A549 (cell line): ENCODE measurements at regions not wholly inside any gene's neighbourhood (a gene's known extent, or its start where the extent isn't known, plus 50 kb on each side); places are given as distances from the start of the nearest gene placed in this dataset.

Experiments used
- ATAC-seq, 2 experiments: fragments of 200-7000 bp in 1 of 2; fragments of >200 bp in 1 of 2; cut with Nextera tagmentation in 1 of 2; cut with Tn5 transposase in 1 of 2; 3 replicates each; pipeline versions ENCODE4 v1.8.0 to v1.9.1; 2018 to 2020; ENCODE audit warnings: mild to moderate bottlenecking in 1 of 2, moderate library complexity in 1 of 2
- CTCF ChIA-PET: fragments of 300-600 bp; sonication (Branson Sonifier 250); formaldehyde crosslinking; extraction: SDS; loops from one replicate; lab custom pipeline; 2021; ENCODE audit warnings: antibody characterized with exemption, inconsistent platforms; lab: Yijun Ruan, JAX
- POLR2A ChIA-PET: fragments of 350-600 bp; formaldehyde crosslinking; extraction: SDS; loops from one replicate; lab custom pipeline; 2021; ENCODE audit warnings: antibody characterized with exemption, inconsistent platforms; lab: Yijun Ruan, JAX
- DNase-seq, 2 experiments: peaks; one replicate each; pipeline versions ENCODE4 v3.0.0 to v3.0.0-alpha.2; 2011 to 2016; ENCODE audit warnings: low read depth in 1 of 2, low spot score in 1 of 2
- FAIRE-seq: peaks from 2 replicates; lab custom pipeline; 2011; peaks lifted over from hg19 to GRCh38; lab: Jason Lieb, UNC
- H3K27ac ChIP-seq, 2 experiments: fragments of >200 bp; sonication (Bioruptor Twin); formaldehyde crosslinking; 3 replicates each; pipeline ENCODE4 v1.5.1; 2016 to 2017
- H3K4me1 ChIP-seq: fragments of >200 bp; sonication (Bioruptor Twin); formaldehyde crosslinking; 3 replicates; pipeline ENCODE4 v1.6.1; 2016
- H3K4me2 ChIP-seq: fragments of >200 bp; sonication (Bioruptor Twin); formaldehyde crosslinking; 3 replicates; pipeline ENCODE4 v1.6.1; 2016
- H3K4me3 ChIP-seq: fragments of >200 bp; sonication (Bioruptor Twin); formaldehyde crosslinking; 3 replicates; pipeline ENCODE4 v1.5.1; 2016
- H3K9me3 ChIP-seq: fragments of >200 bp; sonication (Bioruptor Twin); formaldehyde crosslinking; 3 replicates; pipeline ENCODE4 v1.6.1; 2016
- BCL3 ChIP-seq: fragments of >200 bp; sonication (Bioruptor Twin); formaldehyde crosslinking; IDR thresholded peaks from 3 replicates; pipeline ENCODE4 v1.6.1; 2016
- CBX2 ChIP-seq: fragments of 200-600 bp; sonication (generic); IDR thresholded peaks from 2 replicates; pipeline ENCODE4 v1.6.1; 2016; ENCODE audit warnings: low read depth, mild to moderate bottlenecking, borderline replicate concordance
- CHD2 ChIP-seq: fragments of 150-350 bp; IDR thresholded peaks from 2 replicates; pipeline ENCODE4 v1.6.1; 2014; ENCODE audit warnings: low read length; ENCODE audit not compliant: partially characterized antibody
- CHD4 ChIP-seq: fragments of 200-600 bp; sonication (generic); IDR thresholded peaks from 2 replicates; pipeline ENCODE4 v1.6.1; 2016; ENCODE audit warnings: antibody characterized with exemption, mild to moderate bottlenecking, borderline replicate concordance
- CTCF ChIP-seq: fragments of >200 bp; sonication (Bioruptor Twin); formaldehyde crosslinking; IDR thresholded peaks from 3 replicates; pipeline ENCODE4 v1.5.1; 2016
- ESRRA ChIP-seq: fragments of 150-350 bp; IDR thresholded peaks from 2 replicates; pipeline ENCODE4 v1.6.1; 2014; ENCODE audit warnings: mild to moderate bottlenecking, low read length, borderline replicate concordance
- FOSB ChIP-seq: fragments of 250-450 bp; sonication (Bioruptor Pico); IDR thresholded peaks from 2 replicates; pipeline ENCODE4 v1.5.0; 2020; ENCODE audit warnings: mild to moderate bottlenecking, moderate library complexity
- FOSL2 ChIP-seq, 2 experiments: fragments of 450-650 bp in 1 of 2; fragments of >200 bp in 1 of 2; sonication (Bioruptor Twin) in 1 of 2; formaldehyde crosslinking; IDR thresholded peaks; 2 replicates each; pipeline versions ENCODE4 v1.5.0 to v1.6.1; 2016 to 2020; ENCODE audit warnings: mild to moderate bottlenecking in 1 of 2, moderate library complexity in 1 of 2
- FOXS1 ChIP-seq: fragments of 250-450 bp; sonication (Bioruptor Pico); IDR thresholded peaks from 2 replicates; pipeline ENCODE4 v1.5.0; 2020; ENCODE audit warnings: mild to moderate bottlenecking, moderate library complexity
- HMGXB4 ChIP-seq: fragments of 250-450 bp; sonication (Bioruptor Pico); IDR thresholded peaks from 2 replicates; pipeline ENCODE4 v1.5.0; 2021; ENCODE audit warnings: mild to moderate bottlenecking, moderate library complexity, borderline replicate concordance
- HOXB5 ChIP-seq: fragments of 250-450 bp; sonication (Bioruptor Pico); IDR thresholded peaks from 2 replicates; pipeline ENCODE4 v1.5.0; 2020; ENCODE audit warnings: mild to moderate bottlenecking, moderate library complexity
- JUNB ChIP-seq: fragments of >200 bp; sonication (Bioruptor Twin); formaldehyde crosslinking; IDR thresholded peaks from 2 replicates; pipeline ENCODE4 v1.6.1; 2016
- KDM5A ChIP-seq: fragments of 200-600 bp; sonication (generic); IDR thresholded peaks from 2 replicates; pipeline ENCODE4 v1.6.1; 2016; ENCODE audit warnings: antibody characterized with exemption, mild to moderate bottlenecking
- MYC ChIP-seq: IDR thresholded peaks from 2 replicates; pipeline ENCODE4 v1.6.1; 2012; ENCODE audit warnings: mild to moderate bottlenecking, inconsistent platforms, low read length, improper control_type of control experiment, borderline replicate concordance
- NR3C1 ChIP-seq: fragments of >200 bp; sonication (Bioruptor Twin); formaldehyde crosslinking; IDR thresholded peaks from 3 replicates; pipeline ENCODE4 v1.6.1; 2017
- PBX3 ChIP-seq: IDR thresholded peaks from 2 replicates; pipeline ENCODE4 v1.6.1; 2012
- POLR2A ChIP-seq: IDR thresholded peaks from 2 replicates; pipeline ENCODE4 v1.6.1; 2012; ENCODE audit warnings: mild to moderate bottlenecking, low read length
- RARB ChIP-seq: fragments of 250-450 bp; sonication (Bioruptor Pico); IDR thresholded peaks from 2 replicates; pipeline ENCODE4 v1.8.0; 2021; ENCODE audit warnings: mild to moderate bottlenecking, moderate library complexity
- RCOR1 ChIP-seq: fragments of 150-350 bp; IDR thresholded peaks from 2 replicates; pipeline ENCODE4 v1.6.1; 2014; ENCODE audit warnings: antibody characterized with exemption, low read length, low read depth
- REST ChIP-seq: fragments of 200-600 bp; sonication (generic); IDR thresholded peaks from 2 replicates; pipeline ENCODE4 v1.6.1; 2016; ENCODE audit warnings: antibody characterized with exemption, mild to moderate bottlenecking, moderate library complexity
- RNF2 ChIP-seq: fragments of 200-600 bp; sonication (generic); IDR thresholded peaks from 2 replicates; pipeline ENCODE4 v1.6.1; 2016; ENCODE audit warnings: low read depth, mild to moderate bottlenecking, antibody characterized with exemption, moderate library complexity, borderline replicate concordance
- SMC3 ChIP-seq: fragments of >200 bp; sonication (Bioruptor Twin); formaldehyde crosslinking; IDR thresholded peaks from 3 replicates; pipeline ENCODE4 v1.6.1; 2018; ENCODE audit warnings: inconsistent platforms
- ZC3H11A ChIP-seq: fragments of 450-650 bp; IDR thresholded peaks from 2 replicates; pipeline ENCODE4 v1.6.1; 2014; ENCODE audit warnings: antibody characterized with exemption, mild to moderate bottlenecking
- ZNF302 ChIP-seq: fragments of 250-450 bp; sonication (Bioruptor Pico); IDR thresholded peaks from 2 replicates; pipeline ENCODE4 v1.9.0; 2021; ENCODE audit warnings: inconsistent platforms, mild to moderate bottlenecking, moderate library complexity
- WGBS: methylation state at CpG from one replicate; pipeline ENCODE4 v1.1.6; 2017; ENCODE audit errors: missing lambda C conversion rate; 5-methylcytosine and 5-hydroxymethylcytosine counted together

DNA sequence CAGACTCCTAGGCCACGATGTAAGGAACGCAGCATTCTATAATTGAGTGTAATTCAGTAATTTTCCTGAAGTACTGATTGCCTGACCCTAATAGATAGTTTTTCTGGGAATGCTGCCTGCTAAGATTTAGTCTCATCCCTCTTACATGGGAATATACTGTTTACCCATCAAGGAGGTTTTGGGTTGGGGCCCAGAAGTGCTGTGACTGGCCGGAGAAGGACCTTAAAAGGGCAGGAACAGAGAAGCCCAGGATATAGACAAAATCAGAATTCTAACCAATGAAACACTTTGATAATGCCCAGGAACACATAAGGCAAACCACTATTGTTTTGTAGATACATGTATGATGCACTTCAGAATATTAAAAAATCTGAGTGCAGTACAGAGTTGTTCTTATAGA lies 111.6 kb downstream of the RGS2 start:
- ChIA-PET CTCF (no interaction called here), POLR2A (no interaction called here)
- no peak overlapping the region for H3K4me3 ChIP-seq
- no peak for FAIRE-seq
- H3K4me2 ChIP-seq: no peak overlapping the region
- no peak overlapping the region for H3K27ac ChIP-seq
- ATAC-seq: no peak
- WGBS: 87% methylated on average over 3 of the region's 3 CpGs
- DNase-seq: no peak
- peaks cover 6% of the 10 kb centered on the region; the same call in 1 of the 3 replicates for H3K4me1 ChIP-seq
- no peaks in the 10 kb centered on the region for H3K9me3 ChIP-seq
- TF ChIP-seq ZNF302 (CRISPR knock-in tag): no peak
- no peak for TF ChIP-seq JUNB
- no peak for TF ChIP-seq NR3C1
- no peak for TF ChIP-seq FOSB (CRISPR knock-in tag)
- TF ChIP-seq MYC: no peak
- TF ChIP-seq PBX3: no peak
- no peak for TF ChIP-seq FOSL2 (IDR thresholded peaks at IDR 0.05)
- no peak for TF ChIP-seq FOSL2 (CRISPR knock-in tag; IDR thresholded peaks at IDR 0.05)
- no peak for TF ChIP-seq BCL3
- no peak for TF ChIP-seq CHD2
- TF ChIP-seq CBX2: no peak
- TF ChIP-seq FOXS1 (CRISPR knock-in tag): no peak

- no peak for FAIRE-seq
- no peak for DNase-seq
- Histone ChIP-seq H3K4me2 (no peak overlapping the region), H3K4me3 (no peak overlapping the region), H3K27ac (no peak overlapping the region), H3K9me3 (no peaks in the 10 kb centered on the region), H3K4me1 (no peaks in the 10 kb centered on the region)
- no peak for ATAC-seq
- ChIA-PET CTCF (no interaction called here), POLR2A (no interaction called here)
- no peak for TF ChIP-seq RCOR1
- no peak for TF ChIP-seq ZC3H11A
- no peak for TF ChIP-seq RARB (CRISPR knock-in tag)
- no peak for TF ChIP-seq ESRRA
- no peak for TF ChIP-seq HMGXB4
- no peak for TF ChIP-seq RNF2
- no peak for TF ChIP-seq CHD4
- TF ChIP-seq KDM5A: no peak
- no peak for TF ChIP-seq SMC3
- no peak for TF ChIP-seq REST
- no peak for TF ChIP-seq CTCF
- TF ChIP-seq HOXB5 (CRISPR knock-in tag): no peak
- TF ChIP-seq POLR2A: no peak
- 65% methylated on average over 4 of the region's 4 CpGs for WGBS
Observed at GRCh38 chr1:192925609-192926008, 116.8 kb downstream of the RGS2 start.
